Lung (tissue), 11 donors: ENCODE measurements at regions not wholly inside any gene's neighbourhood (a gene's known extent, or its start where the extent isn't known, plus 50 kb on each side); places are given as distances from the start of the nearest gene placed in this dataset.

Source experiments
- ATAC-seq: fragments of 200-7000 bp; cut with Tn5 transposase; one replicate; pipeline ENCODE4 v1.9.1; 2020; ENCODE audit warnings: moderate number of reproducible peaks; ENCODE audit not compliant: insufficient read depth, low FRiP score
- DNase-seq, 3 donors: peaks; one replicate each; pipeline ENCODE4 v3.0.0-alpha.2; 2013 to 2017
- H3K27ac ChIP-seq, 2 donors: one replicate each; pipeline ENCODE4 v1.5.1; 2013; ENCODE audit warnings: mild to moderate bottlenecking in 2 of 2, moderate library complexity in 2 of 2, control low read depth in 1 of 2, inconsistent platforms in 1 of 2, low read depth in 1 of 2, low read length in 1 of 2
- H3K27me3 ChIP-seq, 3 donors: one replicate each; pipeline ENCODE4 v1.5.1; 2013; ENCODE audit warnings: low read length in 2 of 3; ENCODE audit not compliant: control insufficient read depth in 3 of 3, insufficient read depth in 3 of 3
- H3K36me3 ChIP-seq, 4 donors: one replicate each; pipeline ENCODE4 v1.5.1; 2013; ENCODE audit warnings: low read length in 4 of 4, mild to moderate bottlenecking in 1 of 4, moderate library complexity in 1 of 4; ENCODE audit not compliant: control insufficient read depth in 4 of 4, insufficient read depth in 4 of 4
- H3K4me1 ChIP-seq, 5 donors: one replicate each; pipeline ENCODE4 v1.5.1; 2013; ENCODE audit warnings: low read length in 5 of 5, mild to moderate bottlenecking in 2 of 5, moderate library complexity in 1 of 5; ENCODE audit not compliant: control insufficient read depth in 5 of 5, insufficient read depth in 5 of 5
- H3K4me3 ChIP-seq: one replicate; pipeline ENCODE4 v1.5.1; 2013; ENCODE audit warnings: mild to moderate bottlenecking, control low read depth, moderate library complexity
- H3K9ac ChIP-seq, 2 donors: one replicate each; pipeline ENCODE4 v1.5.1; 2013; ENCODE audit warnings: low read length in 2 of 2, control low read depth in 1 of 2; ENCODE audit not compliant: insufficient read depth in 1 of 2
- H3K9me3 ChIP-seq, 4 donors: one replicate each; pipeline ENCODE4 v1.5.1; 2013; ENCODE audit warnings: low read length in 3 of 4, mild to moderate bottlenecking in 1 of 4, moderate library complexity in 1 of 4; ENCODE audit not compliant: control insufficient read depth in 4 of 4, insufficient read depth in 3 of 4
- WGBS, 2 donors: extraction: QIAGEN DNeasy Blood & Tissue Kit; methylation state at CpG; one replicate each; pipeline ENCODE4 v1.1.7; 2013; 5-methylcytosine and 5-hydroxymethylcytosine counted together
- TF ChIP-seq, protein P1 (sequence below): IDR thresholded peaks from 2 replicates; pipeline ENCODE4 v1.5.1; 2012; ENCODE audit warnings: mild to moderate bottlenecking; ENCODE audit errors: control extremely low read depth, extremely low read depth
- donor health status: control.
- donor health status: control.
- donor health status: Bipolar disorder and iron deficiency.
- donor health status: healthy.
- donor health status: DM: yes; HTN: yes; CAD: no.

DNA sequence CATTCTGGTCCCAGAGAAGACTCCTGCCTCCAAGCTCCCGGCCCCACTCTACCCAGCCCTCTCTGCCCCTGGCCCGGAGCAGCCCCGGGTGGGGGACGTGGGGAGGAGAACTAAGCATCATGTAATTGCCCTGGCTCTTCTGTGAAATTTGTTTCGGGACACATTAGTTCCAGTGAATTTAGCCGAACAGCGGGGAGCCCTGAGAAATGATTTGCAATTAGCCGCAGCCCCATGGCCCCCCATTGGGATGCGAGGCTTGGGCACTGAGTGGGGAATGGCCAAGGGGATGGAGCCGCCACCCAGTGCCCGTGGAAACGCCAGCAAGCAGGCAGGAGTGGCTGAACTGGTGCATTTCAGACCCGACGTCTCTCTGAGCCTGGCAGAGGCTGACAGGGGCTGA is 173.9 kb upstream of the LHX5 start:
- ATAC-seq (no peak), DNase-seq (no peak)
- peaks cover 4 to 27% (median 9%) of the 10 kb centered on the region in 3 donors for H3K27me3 ChIP-seq
- H3K4me3 ChIP-seq = no peak overlapping the region
- no peaks in the 10 kb centered on the region for H3K4me1 ChIP-seq
- 34 to 45% methylated on average over 14 of the region's 14 CpGs for WGBS, 2 donors
- H3K9ac ChIP-seq = no peak overlapping the region
- no peak overlapping the region for H3K27ac ChIP-seq
- TF ChIP-seq, protein P1, sequence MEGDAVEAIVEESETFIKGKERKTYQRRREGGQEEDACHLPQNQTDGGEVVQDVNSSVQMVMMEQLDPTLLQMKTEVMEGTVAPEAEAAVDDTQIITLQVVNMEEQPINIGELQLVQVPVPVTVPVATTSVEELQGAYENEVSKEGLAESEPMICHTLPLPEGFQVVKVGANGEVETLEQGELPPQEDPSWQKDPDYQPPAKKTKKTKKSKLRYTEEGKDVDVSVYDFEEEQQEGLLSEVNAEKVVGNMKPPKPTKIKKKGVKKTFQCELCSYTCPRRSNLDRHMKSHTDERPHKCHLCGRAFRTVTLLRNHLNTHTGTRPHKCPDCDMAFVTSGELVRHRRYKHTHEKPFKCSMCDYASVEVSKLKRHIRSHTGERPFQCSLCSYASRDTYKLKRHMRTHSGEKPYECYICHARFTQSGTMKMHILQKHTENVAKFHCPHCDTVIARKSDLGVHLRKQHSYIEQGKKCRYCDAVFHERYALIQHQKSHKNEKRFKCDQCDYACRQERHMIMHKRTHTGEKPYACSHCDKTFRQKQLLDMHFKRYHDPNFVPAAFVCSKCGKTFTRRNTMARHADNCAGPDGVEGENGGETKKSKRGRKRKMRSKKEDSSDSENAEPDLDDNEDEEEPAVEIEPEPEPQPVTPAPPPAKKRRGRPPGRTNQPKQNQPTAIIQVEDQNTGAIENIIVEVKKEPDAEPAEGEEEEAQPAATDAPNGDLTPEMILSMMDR = no peak
- no peaks in the 10 kb centered on the region for H3K36me3 ChIP-seq
- H3K9me3 ChIP-seq = peaks cover 0 to 4% (median 0%) of the 10 kb centered on the region in 4 donors

DNA sequence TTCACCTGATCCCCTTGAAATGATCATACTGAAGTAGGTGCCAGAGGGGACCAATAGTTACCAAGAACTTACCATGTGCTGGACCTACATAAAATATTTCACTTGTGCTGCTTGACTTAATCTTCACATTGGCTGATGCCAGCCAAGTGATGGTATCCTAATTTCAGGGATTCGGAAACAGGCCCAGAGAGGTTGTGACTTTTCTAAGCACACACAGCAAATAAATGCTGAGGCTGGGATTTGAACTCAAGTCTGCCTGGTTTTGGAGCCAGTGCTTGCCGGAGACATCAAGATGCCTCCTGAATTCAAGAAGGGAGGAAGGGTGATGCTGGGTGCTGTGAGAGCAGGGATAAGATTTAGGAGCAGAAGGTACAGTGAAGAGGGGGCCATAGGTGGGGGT is 173.5 kb upstream of the LHX5 start:
- Histone ChIP-seq H3K36me3 (no peaks in the 10 kb centered on the region), H3K9ac (no peak overlapping the region), H3K9me3 (peaks cover 0 to 4% (median 0%) of the 10 kb centered on the region in 4 donors), H3K4me3 (no peak overlapping the region), H3K27ac (no peak overlapping the region), H3K27me3 (peaks cover 4 to 27% (median 10%) of the 10 kb centered on the region in 3 donors), H3K4me1 (no peaks in the 10 kb centered on the region)
- DNase-seq = no peak
- 65 to 89% methylated on average over 2 of the region's 2 CpGs for WGBS, 2 donors
- no peak for ATAC-seq
- TF ChIP-seq, protein P1 = no peak

DNA sequence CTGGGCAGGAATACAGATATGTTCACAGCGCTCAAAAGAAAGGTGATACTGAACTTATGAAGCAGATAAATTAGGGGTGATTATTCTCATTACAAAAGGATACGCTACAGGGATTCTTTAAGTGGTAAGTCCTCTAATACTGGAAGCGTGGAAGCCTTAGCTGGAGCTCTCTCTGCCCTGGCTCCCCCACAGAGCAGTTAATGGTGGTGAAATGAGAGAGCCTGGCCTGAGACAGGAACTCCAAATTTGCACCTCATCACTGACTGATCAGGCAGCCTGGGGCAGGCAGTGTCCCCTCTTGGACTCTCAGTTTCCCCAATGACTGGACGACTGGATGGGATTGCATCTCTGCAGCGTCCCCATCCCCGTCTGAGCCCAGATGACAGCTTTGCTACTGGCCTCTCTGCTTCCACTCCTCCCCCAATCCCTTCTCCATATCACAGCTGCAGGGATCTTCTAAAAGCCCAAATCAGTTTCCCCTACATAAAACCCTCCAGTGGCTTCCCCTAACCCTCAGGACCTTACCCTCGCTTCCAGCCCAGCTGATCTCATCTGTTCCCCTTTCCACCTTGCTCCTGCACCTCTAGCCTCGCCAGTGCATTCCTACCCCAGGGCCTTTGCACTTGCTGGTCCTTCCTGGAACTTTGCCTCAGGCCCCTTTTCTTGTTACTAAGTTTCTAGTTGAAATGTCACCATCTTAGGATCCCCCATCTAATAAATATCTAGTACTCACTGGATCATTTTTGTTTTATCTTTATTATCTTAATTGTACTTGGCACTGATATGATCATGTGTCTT is 171.7 kb upstream of the LHX5 start:
- no peaks in the 10 kb centered on the region for H3K4me1 ChIP-seq
- H3K9me3 ChIP-seq = peaks cover 0 to 4% (median 0%) of the 10 kb centered on the region in 4 donors
- ATAC-seq (no peak), DNase-seq (no peak)
- no peak overlapping the region for H3K27ac ChIP-seq
- TF ChIP-seq, protein P1 = no peak
- H3K27me3 ChIP-seq = peaks cover 4 to 31% (median 16%) of the 10 kb centered on the region in 3 donors
- no peaks in the 10 kb centered on the region for H3K36me3 ChIP-seq
- no peak overlapping the region for H3K9ac ChIP-seq
- WGBS, 2 donors = 41 to 56% methylated on average over 8 of the region's 8 CpGs
- H3K4me3 ChIP-seq = no peak overlapping the region
